H1 (cell line): ENCODE measurements at regions not wholly inside any gene's neighbourhood (a gene's known extent, or its start where the extent isn't known, plus 50 kb on each side); places are given as distances from the start of the nearest gene placed in this dataset.

ENCODE experiments used
- CTCF ChIA-PET: fragments of 300-600 bp; sonication (Branson Sonifier 250); formaldehyde crosslinking; loops from one replicate; lab custom pipeline; 2021; ENCODE audit not compliant: partially characterized antibody; lab: Charles Lee
- POLR2A ChIA-PET: fragments of 300-600 bp; sonication (Branson Sonifier 250); formaldehyde crosslinking; loops from one replicate; lab custom pipeline; 2021; ENCODE audit warnings: inconsistent platforms; ENCODE audit not compliant: partially characterized antibody; lab: Charles Lee
- DNase-seq, 2 experiments: peaks; one replicate each; pipeline versions ENCODE4 v3.0.0 to v3.0.0-alpha.2; 2010 to 2022; ENCODE audit warnings: low spot score in 2 of 2, low read depth in 1 of 2, mixed read lengths in 1 of 2
- FAIRE-seq: peaks from 2 replicates; lab custom pipeline; 2011; peaks lifted over from hg19 to GRCh38; lab: Jason Lieb, UNC
- H2AFZ ChIP-seq: 2 replicates; pipeline ENCODE4 v1.8.1; 2012; ENCODE audit warnings: low read length, inconsistent platforms
- H2AK5ac ChIP-seq: 2 replicates; pipeline ENCODE4 v1.6.1; 2013; ENCODE audit warnings: low read depth, low read length
- H2BK120ac ChIP-seq: replicated peaks from 2 replicates; pipeline ENCODE3; 2013; ENCODE audit warnings: low read depth, low read length, inconsistent platforms
- H2BK12ac ChIP-seq: 2 replicates; pipeline ENCODE4 v1.6.1; 2013; ENCODE audit warnings: low read depth, low read length
- H2BK15ac ChIP-seq: 2 replicates; pipeline ENCODE4 v1.6.1; 2013; ENCODE audit warnings: low read length
- H2BK20ac ChIP-seq: 2 replicates; pipeline ENCODE4 v1.6.1; 2013; ENCODE audit warnings: low read length
- H2BK5ac ChIP-seq: 2 replicates; pipeline ENCODE4 v1.6.1; 2013; ENCODE audit warnings: low read depth, low read length
- H3K14ac ChIP-seq: 2 replicates; pipeline ENCODE4 v1.6.1; 2013; ENCODE audit warnings: inconsistent platforms; ENCODE audit not compliant: insufficient read length
- H3K18ac ChIP-seq: 2 replicates; pipeline ENCODE4 v1.6.1; 2013; ENCODE audit warnings: low read length; ENCODE audit errors: extremely low read depth
- H3K23ac ChIP-seq: 2 replicates; pipeline ENCODE4 v1.6.1; 2013; ENCODE audit warnings: inconsistent platforms; ENCODE audit not compliant: insufficient read length
- H3K23me2 ChIP-seq: 2 replicates; pipeline ENCODE4 v1.6.1; 2013; ENCODE audit warnings: low read depth, low read length
- H3K27ac ChIP-seq: 2 replicates; pipeline ENCODE4 v1.6.1; 2011; ENCODE audit warnings: low read depth, low read length, inconsistent platforms
- H3K27me3 ChIP-seq, 4 experiments: replicated peaks in 1 of 4; 1 replicate in 1 of 4; 2 replicates in 3 of 4; pipeline versions ENCODE4 v1.6.1 to v1.8.1; 2011 to 2013; ENCODE audit warnings: low read length in 3 of 4, mild to moderate bottlenecking in 3 of 4, inconsistent platforms in 2 of 4, mixed read lengths in 2 of 4, moderate library complexity in 1 of 4; ENCODE audit not compliant: control insufficient read depth in 3 of 4, insufficient read depth in 3 of 4; ENCODE audit errors: extremely low read depth in 1 of 4
- H3K36me3 ChIP-seq, 4 experiments: 2 replicates each; pipeline versions ENCODE4 v1.6.1 to v1.8.1; 2011 to 2013; ENCODE audit warnings: mild to moderate bottlenecking in 4 of 4, low read length in 3 of 4, moderate library complexity in 2 of 4, control low read depth in 1 of 4, inconsistent platforms in 1 of 4; ENCODE audit not compliant: insufficient read depth in 4 of 4, control insufficient read depth in 2 of 4
- H3K4ac ChIP-seq: replicated peaks from 2 replicates; pipeline ENCODE3; 2013; ENCODE audit warnings: low read length, low read depth, mixed read lengths, inconsistent platforms; ENCODE audit not compliant: insufficient read length
- H3K4me1 ChIP-seq, 4 experiments: replicated peaks in 1 of 4; 1 replicate in 1 of 4; 2 replicates in 3 of 4; pipeline versions ENCODE4 v1.6.1 to v1.8.1; 2011 to 2013; ENCODE audit warnings: low read length in 3 of 4, inconsistent platforms in 2 of 4, mixed read lengths in 1 of 4; ENCODE audit not compliant: insufficient read depth in 4 of 4, control insufficient read depth in 3 of 4
- H3K4me2 ChIP-seq, 2 experiments: 2 replicates each; pipeline versions ENCODE4 v1.6.1 to v1.8.1; 2011 to 2013; ENCODE audit warnings: low read depth in 2 of 2, low read length in 2 of 2, control low read depth in 1 of 2, inconsistent platforms in 1 of 2, mild to moderate bottlenecking in 1 of 2; ENCODE audit not compliant: insufficient read depth in 1 of 2
- H3K4me3 ChIP-seq, 4 experiments: fragments of 200-600, 300-600 bp in 1 of 4; sonication (generic), shearing (Covaris generic), sonication (Bioruptor Twin) in 1 of 4; 2 replicates each; pipeline versions ENCODE4 v1.5.1 to v1.8.1; 2011 to 2016; ENCODE audit warnings: low read length in 4 of 4, low read depth in 3 of 4, control low read depth in 2 of 4, inconsistent platforms in 2 of 4, mild to moderate bottlenecking in 2 of 4, mixed read lengths in 1 of 4, moderate library complexity in 1 of 4; ENCODE audit not compliant: insufficient read depth in 2 of 4; ENCODE audit errors: extremely low read depth in 1 of 4
- H3K56ac ChIP-seq: replicated peaks from 2 replicates; pipeline ENCODE3; 2013; ENCODE audit warnings: low read depth, mild to moderate bottlenecking, mixed read lengths, low read length, inconsistent platforms; ENCODE audit not compliant: insufficient read length
- H3K79me1 ChIP-seq: 2 replicates; pipeline ENCODE4 v1.6.1; 2013; ENCODE audit warnings: low read depth, low read length, control low read depth
- H3K79me2 ChIP-seq, 2 experiments: 2 replicates each; pipeline versions ENCODE4 v1.6.1 to v1.8.1; 2012 to 2013; ENCODE audit warnings: low read length in 2 of 2, mild to moderate bottlenecking in 2 of 2, inconsistent platforms in 1 of 2; ENCODE audit not compliant: insufficient read depth in 2 of 2, control insufficient read depth in 1 of 2
- H3K9ac ChIP-seq, 4 experiments: replicated peaks in 1 of 4; 1 replicate in 1 of 4; 2 replicates in 3 of 4; pipeline versions ENCODE4 v1.6.1 to v1.8.1; 2011 to 2013; ENCODE audit warnings: low read depth in 3 of 4, low read length in 3 of 4, control low read depth in 2 of 4, mild to moderate bottlenecking in 2 of 4, moderate library complexity in 2 of 4, inconsistent platforms in 1 of 4; ENCODE audit errors: extremely low read depth in 1 of 4
- H3K9me3 ChIP-seq, 2 experiments: 2 replicates each; pipeline versions ENCODE4 v1.6.1 to v1.8.1; 2012 to 2013; ENCODE audit warnings: mild to moderate bottlenecking in 2 of 2, moderate library complexity in 2 of 2, control low read depth in 1 of 2, inconsistent platforms in 1 of 2, low read depth in 1 of 2, low read length in 1 of 2, mixed read lengths in 1 of 2; ENCODE audit not compliant: insufficient read depth in 2 of 2
- H4K20me1 ChIP-seq, 2 experiments: replicated peaks in 1 of 2; 2 replicates each; pipeline versions ENCODE3 to v1.8.1; 2011 to 2013; ENCODE audit warnings: inconsistent platforms in 2 of 2, low read length in 2 of 2, mild to moderate bottlenecking in 1 of 2; ENCODE audit not compliant: insufficient read depth in 2 of 2, control insufficient read depth in 1 of 2
- H4K5ac ChIP-seq: 2 replicates; pipeline ENCODE4 v1.6.1; 2013; ENCODE audit warnings: low read length, low read depth, mixed read lengths, inconsistent platforms; ENCODE audit not compliant: insufficient read length
- H4K8ac ChIP-seq: 2 replicates; pipeline ENCODE4 v1.8.0; 2013; ENCODE audit warnings: mild to moderate bottlenecking, moderate library complexity, low read length, inconsistent platforms; ENCODE audit not compliant: insufficient read depth; ENCODE audit errors: extremely low read depth
- H4K91ac ChIP-seq: replicated peaks from 2 replicates; pipeline ENCODE3; 2013; ENCODE audit warnings: low read length, mixed read lengths, inconsistent platforms; ENCODE audit not compliant: insufficient read length
- BACH1 ChIP-seq: IDR thresholded peaks from 2 replicates; pipeline ENCODE4 v1.6.1; 2012; ENCODE audit warnings: low read length, improper control_type of control experiment
- CEBPB ChIP-seq: IDR thresholded peaks from 2 replicates; pipeline ENCODE4 v1.6.1; 2012; ENCODE audit warnings: low read depth, low read length
- CTBP2 ChIP-seq: IDR thresholded peaks from 2 replicates; pipeline ENCODE4 v1.7.0; 2011; ENCODE audit warnings: borderline replicate concordance, mild to moderate bottlenecking, moderate library complexity, mixed read lengths, low read length; ENCODE audit not compliant: insufficient read depth, insufficient read length
- RFX5 ChIP-seq: IDR thresholded peaks from 2 replicates; pipeline ENCODE4 v1.6.1; 2011; ENCODE audit warnings: low read depth, low read length, improper control_type of control experiment, borderline replicate concordance
- RXRA ChIP-seq: IDR thresholded peaks from 2 replicates; pipeline ENCODE4 v1.6.1; 2011; ENCODE audit warnings: low read depth, mild to moderate bottlenecking, low read length, moderate library complexity; ENCODE audit not compliant: insufficient read depth
- TAF1 ChIP-seq: IDR thresholded peaks from 2 replicates; pipeline ENCODE4 v1.6.1; 2011; ENCODE audit warnings: mild to moderate bottlenecking, low read depth, low read length
- ZNF274 ChIP-seq: IDR thresholded peaks from 2 replicates; pipeline ENCODE4 v1.7.0; 2012; ENCODE audit warnings: low read length, borderline replicate concordance; ENCODE audit errors: extremely low read depth
- WGBS, 2 experiments: shearing (Covaris generic) in 1 of 2; methylation state at CpG; one replicate each; pipeline versions ENCODE4 v1.1.6 to v1.1.7; 2013 to 2015; ENCODE audit warnings: low lambda C conversion rate in 2 of 2, mixed read lengths in 2 of 2, inconsistent platforms in 1 of 2, low coverage in 1 of 2, missing lambda C conversion rate in 1 of 2; ENCODE audit not compliant: insufficient replicate concordance in 2 of 2, insufficient coverage in 1 of 2, insufficient read length in 1 of 2; ENCODE audit errors: extremely low coverage in 1 of 2, missing lambda C conversion rate in 1 of 2; 5-methylcytosine and 5-hydroxymethylcytosine counted together

- ChIA-PET CTCF (no interaction called here), POLR2A (no interaction called here)
- Histone ChIP-seq H3K79me1 (no peaks in the 10 kb centered on the region), H3K9me3 (no peaks in the 10 kb centered on the region), H3K27ac (no peak overlapping the region), H3K9ac (no peak overlapping the region), H3K4ac (no peak overlapping the region), H3K79me2 (no peaks in the 10 kb centered on the region), H3K23ac (no peak overlapping the region), H3K23me2 (no peaks in the 10 kb centered on the region), H3K14ac (no peak overlapping the region), H2AK5ac (no peak overlapping the region), H4K91ac (no peak overlapping the region), H3K4me2 (no peak overlapping the region), H4K5ac (no peak overlapping the region), H3K27me3 (peaks cover 0 to 1% (median 0%) of the 10 kb centered on the region in 4 experiments; a peak in 1 of 7 replicates), H3K36me3 (no peaks in the 10 kb centered on the region), H3K18ac (no peak overlapping the region), H2AFZ (no peak overlapping the region), H2BK12ac (no peak overlapping the region), H3K4me1 (no peaks in the 10 kb centered on the region), H2BK20ac (no peak overlapping the region), H2BK120ac (no peak overlapping the region), H4K20me1 (no peaks in the 10 kb centered on the region), H3K4me3 (no peak overlapping the region), H2BK15ac (no peak overlapping the region), H4K8ac (no peak overlapping the region), H3K56ac (no peak overlapping the region), H2BK5ac (no peak overlapping the region)
- TF ChIP-seq ZNF274 (no peak), CEBPB (no peak), BACH1 (no peak), RXRA (no peak), CTBP2 (no peak), RFX5 (no peak), TAF1 (no peak)
- DNase-seq (no peak), FAIRE-seq (no peak)
- WGBS, 2 experiments: 94% methylated on average over 7 of the region's 7 CpGs; no CpG with 5 or more reads in 1 of the 2 experiments
Measured at GRCh38 chr3:110254591-110254990, 817.0 kb upstream of the NECTIN3 start.
